Stimulated activated CD4-positive, alpha-beta T cell treated with anti-CD3 and anti-CD28 coated beads, Interleukin-15, amount 100 ng/mL, for 48 hours (primary cell): ENCODE measurements at regions not wholly inside any gene's neighbourhood (a gene's known extent, or its start where the extent isn't known, plus 50 kb on each side); places are given as distances from the start of the nearest gene placed in this dataset.

Experiments used
- DNase-seq, 2 donors: peaks; one replicate each; pipeline ENCODE4 v3.0.0-alpha.2; 2020; ENCODE audit warnings: low read depth in 2 of 2

DNA sequence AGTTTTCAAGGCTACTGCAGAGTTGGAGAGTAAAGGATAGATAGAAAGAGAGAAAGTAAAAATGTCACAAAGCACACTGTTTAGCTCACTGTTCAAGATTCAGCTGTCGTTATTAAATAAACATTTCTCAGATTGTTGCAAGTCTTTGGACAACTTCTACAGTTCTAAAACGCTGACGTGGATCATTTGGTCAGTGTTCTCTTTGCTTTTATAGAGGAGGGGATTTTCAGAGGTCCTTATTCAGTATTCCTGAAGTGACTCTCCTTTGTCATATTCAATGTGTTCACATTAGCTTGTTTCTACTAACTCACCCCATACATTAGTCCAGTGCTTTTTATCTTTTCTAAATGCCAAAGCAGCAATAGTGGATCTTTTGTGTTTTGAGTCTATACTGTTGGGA lies 154.7 kb upstream of the ARGLU1 start:
- DNase-seq = no peak

GRCh38 chr13:106721599-106721998 lies 153.7 kb upstream of the ARGLU1 start:
- no peak for DNase-seq

GRCh38 chr13:106714271-106714982 lies 146.5 kb upstream of the ARGLU1 start:
- no peak for DNase-seq

DNA sequence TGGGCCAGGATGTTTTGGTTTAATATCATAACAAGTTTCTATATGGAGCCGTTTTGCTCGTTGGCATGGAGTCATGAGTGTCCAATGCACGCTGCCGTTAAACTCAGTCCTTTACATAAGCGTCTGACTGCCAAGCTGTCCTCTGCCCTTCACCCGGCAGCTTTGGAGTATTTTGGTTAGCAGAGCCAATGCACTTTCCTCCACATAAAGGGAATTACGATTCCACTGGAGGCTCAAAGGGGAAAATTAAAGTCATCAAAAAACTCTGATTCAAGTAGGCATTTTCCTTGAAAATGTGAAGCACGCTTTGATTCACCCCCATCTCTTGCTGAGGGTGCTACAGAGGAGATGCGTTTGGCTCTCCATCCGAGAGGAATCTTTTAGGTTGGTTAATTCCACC lies 144.4 kb upstream of the ARGLU1 start:
- DNase-seq = no peak

DNA sequence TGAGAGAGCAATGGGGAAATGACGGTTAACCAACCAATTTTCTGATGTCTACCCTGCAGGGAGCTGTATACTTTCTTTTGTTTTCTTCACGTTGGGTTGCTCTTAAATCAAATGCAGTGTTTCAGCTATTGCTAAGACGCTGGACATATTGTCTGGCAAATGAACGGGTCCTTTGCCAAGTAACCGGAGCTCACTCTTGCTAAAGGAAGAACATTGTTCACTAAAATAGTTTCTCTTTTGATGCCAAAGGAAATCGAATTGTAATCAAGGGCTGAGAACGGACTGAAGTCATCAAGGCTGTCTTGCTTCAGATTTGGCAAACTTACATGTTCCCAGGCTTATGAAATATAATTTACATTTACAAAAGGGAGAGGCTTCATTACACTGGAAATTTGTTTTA lies 142.3 kb upstream of the ARGLU1 start:
- no peak for DNase-seq

DNA sequence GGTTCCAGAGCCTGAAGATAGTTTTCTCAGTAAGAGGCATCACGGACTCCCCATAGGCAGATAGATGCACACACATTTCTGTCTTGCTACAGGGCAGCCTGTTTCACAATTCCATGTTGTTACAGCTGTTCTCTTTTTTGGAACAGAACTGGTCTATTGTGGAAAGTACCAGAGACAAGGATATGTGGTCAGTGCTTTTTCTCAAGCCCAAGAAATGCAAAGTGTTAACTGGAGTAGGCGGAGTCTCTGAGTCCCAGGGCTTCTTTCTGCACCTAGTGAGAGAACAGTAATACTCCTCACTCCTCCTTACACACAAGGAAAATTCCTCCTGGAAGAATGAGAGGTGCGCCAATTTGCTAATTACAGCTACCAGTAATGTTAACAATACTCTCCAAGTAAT lies 141.6 kb upstream of the ARGLU1 start:
- DNase-seq = no peak

- no peak for DNase-seq
Measured at GRCh38 chr13:106702505-106702904, 134.6 kb upstream of the ARGLU1 start.

- no peak for DNase-seq
Measured at GRCh38 chr13:106701771-106702341, 133.9 kb upstream of the ARGLU1 start.

- no peak for DNase-seq
Measured at GRCh38 chr13:106700439-106700838, 132.5 kb upstream of the ARGLU1 start.

DNA sequence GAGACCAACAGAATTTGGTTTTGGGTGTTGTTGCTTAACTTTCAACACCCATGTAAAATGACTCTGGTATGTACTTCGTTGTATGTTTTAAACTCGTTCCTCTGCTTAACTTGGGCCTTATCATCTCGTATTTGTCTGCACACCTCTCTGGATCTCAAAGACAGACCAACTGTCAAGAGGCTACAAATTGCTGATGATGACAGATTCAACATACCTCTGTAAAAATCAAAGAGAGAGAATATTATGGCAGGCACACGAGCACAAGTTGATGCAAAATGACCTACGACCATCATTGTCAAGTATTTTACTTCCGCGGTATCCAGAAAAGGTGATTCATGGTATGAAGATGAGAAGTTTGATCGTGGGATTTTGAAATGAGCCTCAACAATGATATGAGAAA lies 132.1 kb upstream of the ARGLU1 start:
- DNase-seq = no peak

- no peak for DNase-seq
Measured at GRCh38 chr13:106699311-106699710, 131.4 kb upstream of the ARGLU1 start.

DNA sequence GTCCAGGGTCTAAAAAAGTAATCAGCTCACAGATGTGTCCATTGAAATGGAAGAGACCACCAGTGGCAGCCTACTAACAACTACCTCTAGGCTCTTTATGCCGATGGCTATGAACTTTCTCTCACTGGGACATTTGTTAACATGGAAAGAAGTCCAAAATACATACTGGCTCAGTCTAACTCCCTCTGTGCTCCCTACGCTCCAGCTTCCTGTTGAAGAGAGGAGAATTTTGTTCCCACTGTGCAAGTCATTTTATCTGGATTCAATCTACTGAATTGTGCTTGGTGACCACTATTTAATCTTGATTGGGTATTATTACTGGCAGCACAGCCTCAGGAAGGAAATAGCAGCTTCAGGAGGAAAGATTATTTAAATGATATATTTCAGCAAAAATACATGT lies 128.8 kb upstream of the ARGLU1 start:
- DNase-seq = no peak

- DNase-seq = no peak
Measured at GRCh38 chr13:106696140-106696539, 128.2 kb upstream of the ARGLU1 start.

- DNase-seq = no peak
Measured at GRCh38 chr13:106695139-106695538, 127.2 kb upstream of the ARGLU1 start.

DNA sequence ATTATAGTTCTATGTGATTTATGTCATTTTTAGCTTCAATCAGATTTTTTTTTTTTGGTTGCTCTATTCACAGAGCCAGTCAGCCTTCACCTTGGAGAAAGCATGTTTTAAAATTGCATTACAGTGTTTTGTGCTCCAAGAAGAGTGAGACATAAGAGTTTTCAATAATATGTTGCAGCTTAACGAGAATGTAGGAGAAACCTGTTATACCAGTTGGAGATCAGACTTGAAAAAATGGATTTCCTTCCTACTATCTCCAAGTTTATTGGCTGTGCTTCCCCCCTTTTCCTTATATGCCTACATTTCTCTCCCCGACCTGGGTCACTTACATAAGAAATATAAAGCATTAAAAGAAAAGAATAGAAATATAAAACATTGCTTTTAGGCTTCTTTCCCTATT lies 123.9 kb upstream of the ARGLU1 start:
- DNase-seq = no peak

GRCh38 chr13:106691341-106691740 lies 123.4 kb upstream of the ARGLU1 start:
- no peak for DNase-seq

GRCh38 chr13:106690779-106691178 lies 122.8 kb upstream of the ARGLU1 start:
- no peak for DNase-seq

- no peak for DNase-seq
Measured at GRCh38 chr13:106689906-106690305, 122.0 kb upstream of the ARGLU1 start.

- no peak for DNase-seq
Measured at GRCh38 chr13:106688940-106689339, 121.0 kb upstream of the ARGLU1 start.

DNA sequence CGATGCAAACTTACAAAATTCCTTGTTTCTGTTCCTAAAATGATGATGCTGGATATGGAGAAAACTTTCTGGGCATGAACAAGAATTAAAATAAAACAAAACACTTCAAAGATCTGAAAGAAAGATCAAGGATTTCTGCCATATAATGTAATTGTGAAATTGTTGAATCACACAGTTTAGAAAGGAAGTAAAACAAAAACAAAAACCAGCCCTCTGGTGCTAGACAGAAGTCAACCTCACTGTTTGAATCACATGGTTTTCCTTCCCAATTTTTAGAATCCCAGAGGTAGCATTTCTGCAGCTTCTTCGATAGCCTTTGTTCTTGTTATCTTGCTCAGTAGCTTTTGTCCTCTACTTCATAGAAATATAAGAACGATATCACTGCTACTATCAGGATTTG lies 118.2 kb upstream of the ARGLU1 start:
- no peak for DNase-seq

DNA sequence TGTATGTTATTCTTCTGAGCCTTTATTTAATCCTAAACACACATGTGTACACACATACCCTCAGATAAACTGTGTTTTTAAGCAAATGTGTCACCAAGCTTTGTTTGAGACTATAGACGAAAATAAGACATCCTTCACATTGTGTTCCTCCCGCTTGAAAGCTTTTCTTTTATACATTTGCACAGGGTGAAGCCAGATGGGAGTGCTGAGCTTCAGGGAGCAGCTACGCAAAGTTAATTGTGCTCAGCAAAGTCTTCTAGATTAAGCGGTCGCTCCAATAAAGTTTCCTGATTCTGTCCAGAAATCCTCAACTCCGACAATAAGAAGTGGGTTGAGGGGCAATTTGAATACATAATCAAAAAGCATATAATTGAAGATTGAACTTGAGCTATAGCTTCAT lies 117.2 kb upstream of the ARGLU1 start:
- DNase-seq = no peak

- no peak for DNase-seq
Measured at GRCh38 chr13:106683918-106684317, 116.0 kb upstream of the ARGLU1 start.

- no peak for DNase-seq
Measured at GRCh38 chr13:106683179-106683578, 115.2 kb upstream of the ARGLU1 start.

- DNase-seq = no peak
Measured at GRCh38 chr13:106681997-106682396, 114.1 kb upstream of the ARGLU1 start.
